ENCODE measurements at regions not wholly inside any gene's neighbourhood (a gene's known extent, or its start where the extent isn't known, plus 50 kb on each side); places are given as distances from the start of the nearest gene placed in this dataset.

DNA sequence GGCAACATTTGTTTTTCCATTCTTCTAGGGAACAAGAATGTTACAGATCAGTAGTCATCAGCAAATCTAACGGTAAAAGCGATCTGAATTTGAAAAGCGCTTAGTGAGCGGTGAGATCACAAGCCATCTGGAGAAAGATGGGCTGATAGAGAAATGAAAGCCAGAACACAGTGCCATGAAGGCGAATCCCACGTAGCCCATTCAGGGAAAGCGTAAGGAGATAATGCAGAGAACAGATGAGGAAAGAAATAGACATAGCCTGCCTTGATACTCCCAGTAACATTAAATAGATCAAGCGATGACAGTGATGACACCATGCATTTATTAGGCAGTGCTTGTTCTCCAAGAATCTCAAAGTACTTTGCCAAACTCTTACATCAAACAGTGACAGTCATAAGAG, 183.1 kb upstream of the PSMD7 start:
- no peaks in the 10 kb centered on the region for H3K36me3 ChIP-seq (replicated peaks; ENCODE audit: low read depth, low read length)
- H3K4me1 ChIP-seq (ENCODE audit: low read length): no peaks in the 10 kb centered on the region
- no peak overlapping the region for H3K27ac ChIP-seq (ENCODE audit: low read length)
- no peak overlapping the region for H3K4me2 ChIP-seq (ENCODE audit: low read length)
- no peak overlapping the region for H3K4me3 ChIP-seq (ENCODE audit: low read length)
- H2AFZ ChIP-seq (ENCODE audit: low read depth, low read length): no peak overlapping the region
- no peaks in the 10 kb centered on the region for H3K9me3 ChIP-seq (ENCODE audit: insufficient read depth, low read length)
- H3K79me2 ChIP-seq (ENCODE audit: low read length): no peaks in the 10 kb centered on the region
- H3K9ac ChIP-seq (ENCODE audit: low read length): no peak overlapping the region
- H4K20me1 ChIP-seq (ENCODE audit: insufficient read depth, low read length): no peaks in the 10 kb centered on the region
- TF ChIP-seq EZH2phosphoT487 (IDR thresholded peaks at IDR 0.05; ENCODE audit: low read depth) (no peak), CTCF (IDR thresholded peaks at IDR 0.05; ENCODE audit: low read depth, low read length) (no peak)
- H3K27me3 ChIP-seq (ENCODE audit: low read depth, low read length): 0 out of 2 replicates have a peak, but pooled peaks cover 3% of the 10 kb centered on the region

DNA sequence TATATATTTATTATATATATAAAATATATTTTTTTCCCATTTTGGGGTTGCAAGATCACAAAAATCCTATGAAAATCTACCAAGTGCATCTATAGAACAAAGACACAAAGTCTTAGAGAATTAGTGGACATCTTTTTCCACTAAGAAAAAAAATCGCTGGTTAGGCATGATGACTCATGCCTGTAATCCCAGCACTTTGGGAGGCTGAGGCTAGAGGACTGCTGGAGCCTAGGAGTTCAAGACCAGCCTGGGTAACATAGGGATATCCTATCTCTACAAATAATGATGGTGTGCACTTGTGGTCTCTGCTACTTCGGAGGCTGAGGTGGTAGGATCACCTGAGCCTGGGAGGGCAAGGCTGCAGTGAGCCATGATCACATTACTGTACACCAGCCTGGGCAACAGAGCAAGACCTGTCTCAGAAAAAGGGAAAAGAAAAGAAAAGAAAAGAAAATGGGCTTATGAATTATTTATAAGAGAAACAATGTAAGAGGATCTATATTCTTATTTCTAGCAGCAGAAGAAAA, 185.1 kb upstream of the PSMD7 start:
- H3K9me3 ChIP-seq (ENCODE audit: insufficient read depth, low read length): no peaks in the 10 kb centered on the region
- H3K36me3 ChIP-seq (replicated peaks; ENCODE audit: low read depth, low read length): no peaks in the 10 kb centered on the region
- no peak for TF ChIP-seq CTCF (IDR thresholded peaks at IDR 0.05; ENCODE audit: low read depth, low read length)
- no peak for TF ChIP-seq EZH2phosphoT487 (IDR thresholded peaks at IDR 0.05; ENCODE audit: low read depth)
- H3K4me3 ChIP-seq (ENCODE audit: low read length): no peak overlapping the region
- no peak overlapping the region for H3K9ac ChIP-seq (ENCODE audit: low read length)
- H2AFZ ChIP-seq (ENCODE audit: low read depth, low read length): no peak overlapping the region
- no peaks in the 10 kb centered on the region for H3K79me2 ChIP-seq (ENCODE audit: low read length)
- no peaks in the 10 kb centered on the region for H4K20me1 ChIP-seq (ENCODE audit: insufficient read depth, low read length)
- no peak overlapping the region for H3K27ac ChIP-seq (ENCODE audit: low read length)
- no peak overlapping the region for H3K4me2 ChIP-seq (ENCODE audit: low read length)
- peaks cover 5% of the 10 kb centered on the region for H3K4me1 ChIP-seq (ENCODE audit: low read length)
- 0 out of 2 replicates have a peak, but pooled peaks cover 3% of the 10 kb centered on the region for H3K27me3 ChIP-seq (ENCODE audit: low read depth, low read length)

DNA sequence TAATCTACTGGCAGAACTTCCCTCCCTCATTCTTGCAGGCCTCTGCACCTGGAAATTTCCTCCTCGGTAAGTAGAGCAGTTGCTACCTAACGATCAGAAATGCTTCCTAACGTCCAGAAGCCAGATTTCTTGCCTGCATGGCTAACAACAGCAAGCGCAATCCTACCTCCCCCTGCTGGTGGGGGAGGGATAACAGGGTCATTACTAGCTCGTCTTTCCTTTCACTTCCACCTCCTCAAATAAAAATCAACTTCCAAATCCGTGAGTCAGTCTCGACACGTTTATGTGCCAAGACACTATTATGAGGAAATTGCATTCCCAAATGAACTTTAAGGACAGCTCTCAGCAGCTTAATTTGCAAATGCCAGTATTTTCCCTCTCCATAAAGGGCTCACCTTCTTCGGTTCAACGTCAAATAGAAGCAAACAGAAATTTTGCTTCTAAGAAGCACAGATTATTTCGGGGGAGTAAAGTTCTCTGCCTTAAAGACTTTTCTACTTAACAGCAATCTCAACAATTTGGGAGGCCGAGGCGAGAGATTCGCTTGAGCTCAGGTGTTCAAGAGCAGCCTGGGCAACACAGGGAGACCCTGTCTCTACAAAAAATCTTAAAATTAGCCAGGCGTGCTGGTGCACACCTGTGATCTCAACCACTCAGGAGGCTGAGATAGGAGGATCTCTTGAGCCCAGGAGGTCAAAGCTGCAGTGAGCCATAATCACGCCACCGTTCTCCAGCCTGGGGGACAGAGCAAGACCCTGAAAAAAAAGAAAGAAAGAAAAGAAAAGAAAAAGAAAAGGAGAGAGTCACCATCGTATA, 188.6 kb upstream of the PSMD7 start:
- no peaks in the 10 kb centered on the region for H3K36me3 ChIP-seq (replicated peaks; ENCODE audit: low read depth, low read length)
- peak overlapping the region; percentile 86 for H3K4me3 ChIP-seq (ENCODE audit: low read length)
- peak overlapping the region; percentile 51 for H3K9ac ChIP-seq (ENCODE audit: low read length)
- H3K27me3 ChIP-seq (ENCODE audit: low read depth, low read length): no peaks in the 10 kb centered on the region
- H3K79me2 ChIP-seq (ENCODE audit: low read length): no peaks in the 10 kb centered on the region
- no peak overlapping the region for H3K27ac ChIP-seq (ENCODE audit: low read length)
- no peaks in the 10 kb centered on the region for H3K9me3 ChIP-seq (ENCODE audit: insufficient read depth, low read length)
- peak overlapping the region; percentile 99 for H2AFZ ChIP-seq (ENCODE audit: low read depth, low read length)
- no peaks in the 10 kb centered on the region for H4K20me1 ChIP-seq (ENCODE audit: insufficient read depth, low read length)
- peaks cover 5% of the 10 kb centered on the region for H3K4me1 ChIP-seq (ENCODE audit: low read length)
- peak; percentile 86 for TF ChIP-seq CTCF (IDR thresholded peaks at IDR 0.05; ENCODE audit: low read depth, low read length)
- no peak for TF ChIP-seq EZH2phosphoT487 (IDR thresholded peaks at IDR 0.05; ENCODE audit: low read depth)
- H3K4me2 ChIP-seq (ENCODE audit: low read length): peak overlapping the region; percentile 98

- Histone ChIP-seq H3K79me2 (ENCODE audit: low read length) (no peaks in the 10 kb centered on the region), H2AFZ (ENCODE audit: low read depth, low read length) (no peak overlapping the region), H3K4me2 (ENCODE audit: low read length) (no peak overlapping the region), H4K20me1 (ENCODE audit: insufficient read depth, low read length) (no peaks in the 10 kb centered on the region), H3K9me3 (ENCODE audit: insufficient read depth, low read length) (no peaks in the 10 kb centered on the region), H3K9ac (ENCODE audit: low read length) (no peak overlapping the region), H3K27me3 (ENCODE audit: low read depth, low read length) (no peaks in the 10 kb centered on the region), H3K36me3 (replicated peaks; ENCODE audit: low read depth, low read length) (no peaks in the 10 kb centered on the region), H3K4me1 (ENCODE audit: low read length) (peaks cover 5% of the 10 kb centered on the region), H3K27ac (ENCODE audit: low read length) (no peak overlapping the region), H3K4me3 (ENCODE audit: low read length) (no peak overlapping the region)
- TF ChIP-seq CTCF (IDR thresholded peaks at IDR 0.05; ENCODE audit: low read depth, low read length): peak; percentile 39
- TF ChIP-seq EZH2phosphoT487 (IDR thresholded peaks at IDR 0.05; ENCODE audit: low read depth): no peak
Observed at GRCh38 chr16:74104022-74104421, 192.6 kb upstream of the PSMD7 start.
